Caco-2 (cell line): ENCODE measurements at regions not wholly inside any gene's neighbourhood (a gene's known extent, or its start where the extent isn't known, plus 50 kb on each side); places are given as distances from the start of the nearest gene placed in this dataset.

Experiments
- BruUV-seq: library from RNA; stranded (reverse); fragments of 400-500 nt; replicated peaks from 2 replicates; lab custom pipeline; 2021; lab: Mats Ljungman, UMichigan
- CTCF ChIA-PET: fragments of 300-600 bp; sonication (Branson Sonifier 250); formaldehyde crosslinking; loops from one replicate; lab custom pipeline; 2022; ENCODE audit warnings: antibody characterized with exemption; lab: Charles Lee
- POLR2A ChIA-PET: fragments of 300-600 bp; sonication (Branson Sonifier 250); formaldehyde crosslinking; loops from one replicate; lab custom pipeline; 2022; ENCODE audit warnings: antibody characterized with exemption; lab: Charles Lee
- DNase-seq, 2 experiments: peaks; one replicate each; pipeline versions ENCODE4 v3.0.0 to v3.0.0-alpha.2; 2020 to 2022
- H3K27me3 ChIP-seq: replicated peaks from 2 replicates; pipeline ENCODE4 v1.6.0; 2011; ENCODE audit warnings: low read length; ENCODE audit not compliant: control insufficient read depth, insufficient read depth
- H3K36me3 ChIP-seq: 2 replicates; pipeline ENCODE4 v1.5.1; 2011; ENCODE audit warnings: low read length; ENCODE audit not compliant: control insufficient read depth, insufficient read depth
- H3K4me1 ChIP-seq: fragments of 250-450 bp; sonication (Bioruptor Pico); 2 replicates; pipeline ENCODE4 v1.5.1; 2020; ENCODE audit warnings: mild to moderate bottlenecking
- H3K4me3 ChIP-seq: 2 replicates; pipeline ENCODE4 v1.5.1; 2011; ENCODE audit warnings: low read depth, mild to moderate bottlenecking, control low read depth, low read length
- H3K9me3 ChIP-seq: fragments of 250-450 bp; sonication (Bioruptor Pico); 2 replicates; pipeline ENCODE4 v1.5.1; 2020; ENCODE audit warnings: mild to moderate bottlenecking, moderate library complexity
- H3K27ac Mint-ChIP-seq: one replicate; pipeline ENCODE4 v1.8.0; 2022; ENCODE audit warnings: mixed read lengths; ENCODE audit not compliant: unreplicated experiment
- H3K27me3 Mint-ChIP-seq: one replicate; pipeline ENCODE4 v1.8.0; 2022; ENCODE audit warnings: mixed read lengths; ENCODE audit not compliant: insufficient read depth, unreplicated experiment
- H3K36me3 Mint-ChIP-seq: one replicate; pipeline ENCODE4 v1.8.0; 2022; ENCODE audit warnings: mild to moderate bottlenecking, mixed read lengths; ENCODE audit not compliant: insufficient read depth, unreplicated experiment
- H3K4me1 Mint-ChIP-seq: one replicate; pipeline ENCODE4 v1.8.0; 2022; ENCODE audit warnings: low read depth, mixed read lengths; ENCODE audit not compliant: unreplicated experiment
- H3K4me3 Mint-ChIP-seq: one replicate; pipeline ENCODE4 v1.8.0; 2022; ENCODE audit warnings: mild to moderate bottlenecking, moderate library complexity, mixed read lengths; ENCODE audit not compliant: unreplicated experiment
- H3K9me3 Mint-ChIP-seq: one replicate; pipeline ENCODE4 v1.8.0; 2022; ENCODE audit warnings: mixed read lengths; ENCODE audit not compliant: unreplicated experiment
- CTCF ChIP-seq, 2 experiments: fragments of 200-600 bp in 1 of 2; IDR thresholded peaks; 1 replicate in 1 of 2; 2 replicates in 1 of 2; pipeline versions ENCODE4 v1.5.1 to v1.8.0; 2011 to 2022; ENCODE audit warnings: antibody characterized with exemption in 1 of 2, control low read depth in 1 of 2, inconsistent platforms in 1 of 2, low read depth in 1 of 2, low read length in 1 of 2, mild to moderate bottlenecking in 1 of 2, moderate library complexity in 1 of 2; ENCODE audit not compliant: insufficient read depth in 1 of 2, severe bottlenecking in 1 of 2, unreplicated experiment in 1 of 2
- intact Hi-C: fragments of 100-400 bp; cut with micrococcal nuclease; formaldehyde crosslinking; loops from one replicate; pipeline ENCODE4 v1.10.0; 2022; ENCODE audit not compliant: unreplicated experiment

GRCh38 chr2:498493-499178 lies 178.6 kb downstream of the TMEM18 start:
- Mint-ChIP-seq H3K27me3 (peaks cover 25% of the 10 kb centered on the region), H3K36me3 (no peaks in the 10 kb centered on the region), H3K27ac (no peak overlapping the region), H3K9me3 (no peaks in the 10 kb centered on the region), H3K4me1 (no peaks in the 10 kb centered on the region), H3K4me3 (no peak overlapping the region)
- TF ChIP-seq CTCF (IDR thresholded peaks at IDR 0.05; ENCODE audit: insufficient read depth in 1 of 2, low read depth in 1 of 2, low read length in 1 of 2, severe bottlenecking in 1 of 2, unreplicated experiment in 1 of 2): no peak
- no peak for DNase-seq
- no peaks in the 10 kb centered on the region for H3K36me3 ChIP-seq
- intact Hi-C loops: no loop called here
- H3K4me3 ChIP-seq: no peak overlapping the region
- POLR2A ChIA-PET: no interaction called here
- no TSS peak for BruUV-seq
- no peaks in the 10 kb centered on the region for H3K27me3 ChIP-seq
- H3K9me3 ChIP-seq: no peaks in the 10 kb centered on the region
- no peaks in the 10 kb centered on the region for H3K4me1 ChIP-seq
- CTCF ChIA-PET: no interaction called here

- ChIA-PET POLR2A (no interaction called here), CTCF (no interaction called here)
- no peaks in the 10 kb centered on the region for H3K4me1 Mint-ChIP-seq
- DNase-seq: no peak
- H3K27me3 Mint-ChIP-seq: peaks cover 24% of the 10 kb centered on the region
- Histone ChIP-seq H3K36me3 (no peaks in the 10 kb centered on the region), H3K4me1 (no peaks in the 10 kb centered on the region), H3K4me3 (no peak overlapping the region), H3K27me3 (no peaks in the 10 kb centered on the region), H3K9me3 (no peaks in the 10 kb centered on the region)
- no peaks in the 10 kb centered on the region for H3K9me3 Mint-ChIP-seq
- intact Hi-C loops: no loop called here
- TF ChIP-seq CTCF (IDR thresholded peaks at IDR 0.05; ENCODE audit: insufficient read depth in 1 of 2, low read depth in 1 of 2, low read length in 1 of 2, severe bottlenecking in 1 of 2, unreplicated experiment in 1 of 2): no peak
- no TSS peak for BruUV-seq
- no peak overlapping the region for H3K4me3 Mint-ChIP-seq
- H3K36me3 Mint-ChIP-seq: no peaks in the 10 kb centered on the region
- no peak overlapping the region for H3K27ac Mint-ChIP-seq
Measured at GRCh38 chr2:497770-498492, 179.3 kb downstream of the TMEM18 start.

- Histone ChIP-seq H3K36me3 (no peaks in the 10 kb centered on the region), H3K4me3 (no peak overlapping the region), H3K9me3 (no peaks in the 10 kb centered on the region), H3K27me3 (no peaks in the 10 kb centered on the region), H3K4me1 (no peaks in the 10 kb centered on the region)
- BruUV-seq: no TSS peak
- H3K27me3 Mint-ChIP-seq: peaks cover 21% of the 10 kb centered on the region
- intact Hi-C loops: no loop called here
- ChIA-PET CTCF (no interaction called here), POLR2A (no interaction called here)
- no peak for TF ChIP-seq CTCF (IDR thresholded peaks at IDR 0.05; ENCODE audit: insufficient read depth in 1 of 2, low read depth in 1 of 2, low read length in 1 of 2, severe bottlenecking in 1 of 2, unreplicated experiment in 1 of 2)
- DNase-seq: no peak
- no peaks in the 10 kb centered on the region for H3K4me1 Mint-ChIP-seq
- no peaks in the 10 kb centered on the region for H3K9me3 Mint-ChIP-seq
- H3K4me3 Mint-ChIP-seq: no peak overlapping the region
- H3K36me3 Mint-ChIP-seq: no peaks in the 10 kb centered on the region
- no peak overlapping the region for H3K27ac Mint-ChIP-seq
Measured at GRCh38 chr2:496729-497128, 180.5 kb downstream of the TMEM18 start.
